ENCODE measurements at regions not wholly inside any gene's neighbourhood (a gene's known extent, or its start where the extent isn't known, plus 50 kb on each side); places are given as distances from the start of the nearest gene placed in this dataset.

- peak; percentile 64 for TF ChIP-seq MTA2 (IDR thresholded peaks at IDR 0.05; ENCODE audit: low read depth)
- TF ChIP-seq RCOR1 (conservative IDR thresholded peaks at IDR 0.05; ENCODE audit: low read depth, low read length): no peak
- TF ChIP-seq TCF12 (IDR thresholded peaks at IDR 0.05; ENCODE audit: low read depth, low read length): no peak
- TF ChIP-seq HDAC2 (IDR thresholded peaks at IDR 0.05): no peak
- no peak for TF ChIP-seq IRF4 (IDR thresholded peaks at IDR 0.05; ENCODE audit: low read depth, low read length)
- TF ChIP-seq SMAD5 (IDR thresholded peaks at IDR 0.05; ENCODE audit: low read depth): no peak
- TF ChIP-seq NBN (IDR thresholded peaks at IDR 0.05): no peak
- TF ChIP-seq PML (IDR thresholded peaks at IDR 0.05; ENCODE audit: low read length): no peak
- no peak for TF ChIP-seq CBFB (IDR thresholded peaks at IDR 0.05; ENCODE audit: low read depth)
- TF ChIP-seq CHD2 (IDR thresholded peaks at IDR 0.05; ENCODE audit: borderline replicate concordance, low read depth, low read length): peak; percentile 33; the same call in 1 of the 2 replicates
- no peak for TF ChIP-seq ATF3 (IDR thresholded peaks at IDR 0.05; ENCODE audit: borderline replicate concordance, extremely low read depth, low read depth, low read length)
- no peak for TF ChIP-seq DPF2 (IDR thresholded peaks at IDR 0.05)
- TF ChIP-seq BRCA1 (IDR thresholded peaks at IDR 0.05; ENCODE audit: low read depth, low read length): no peak
- TF ChIP-seq RAD51 (IDR thresholded peaks at IDR 0.05): peak; percentile 32; the same call in 1 of the 2 replicates
- TF ChIP-seq IKZF1 (conservative IDR thresholded peaks at IDR 0.05): peak; percentile 28; the same call in 1 of the 2 replicates
- TF ChIP-seq SIX5 (IDR thresholded peaks at IDR 0.05; ENCODE audit: low read depth, low read length, severe bottlenecking): no peak
- TF ChIP-seq ZNF24 (IDR thresholded peaks at IDR 0.05): no peak
- TF ChIP-seq MLLT1 (IDR thresholded peaks at IDR 0.05): no peak
- no peak for TF ChIP-seq CREB1 (IDR thresholded peaks at IDR 0.05; ENCODE audit: low read depth)
- TF ChIP-seq MEF2B (IDR thresholded peaks at IDR 0.05; ENCODE audit: partially characterized antibody, poor library complexity, severe bottlenecking): peak; percentile 38
- no peak; the same call in 1 of the 2 replicates for TF ChIP-seq SMARCA5 (IDR thresholded peaks at IDR 0.05)
- TF ChIP-seq ZNF384 (IDR thresholded peaks at IDR 0.05; ENCODE audit: borderline replicate concordance, low read depth, low read length): peak; percentile 68
- TF ChIP-seq SKIL (IDR thresholded peaks at IDR 0.05; ENCODE audit: low read depth, poor library complexity, severe bottlenecking): no peak
- no peak for TF ChIP-seq ZNF622 (IDR thresholded peaks at IDR 0.05)
- TF ChIP-seq FOS (IDR thresholded peaks at IDR 0.05; ENCODE audit: borderline replicate concordance, extremely low read depth, insufficient read length): no peak
- TF ChIP-seq EED (IDR thresholded peaks at IDR 0.05; ENCODE audit: low read depth): no peak
- TF ChIP-seq E4F1 (IDR thresholded peaks at IDR 0.05; ENCODE audit: borderline replicate concordance, partially characterized antibody): no peak
- TF ChIP-seq TARDBP (IDR thresholded peaks at IDR 0.05; ENCODE audit: borderline replicate concordance): no peak
Observed at GRCh38 chr6:8182902-8183665, 80.7 kb upstream of the EEF1E1 start (continued).
